CD14-positive monocyte (primary cell): ENCODE measurements at regions not wholly inside any gene's neighbourhood (a gene's known extent, or its start where the extent isn't known, plus 50 kb on each side); places are given as distances from the start of the nearest gene placed in this dataset.

Experiments used
- DNase-seq, 3 donors: peaks; one replicate each; pipeline ENCODE4 v3.0.0-alpha.2; 2011 to 2022
- H2AFZ ChIP-seq: 2 replicates; pipeline ENCODE4 v1.6.0; 2012; ENCODE audit warnings: mild to moderate bottlenecking, low read depth, low read length, inconsistent platforms; ENCODE audit not compliant: insufficient read depth, poor library complexity, severe bottlenecking
- H3K27ac ChIP-seq, 2 donors: 1 replicate in 1 of 2; 2 replicates in 1 of 2; pipeline ENCODE4 v1.5.1; 2012 to 2013; ENCODE audit warnings: low read length in 2 of 2, control low read depth in 1 of 2, inconsistent platforms in 1 of 2, low read depth in 1 of 2, mild to moderate bottlenecking in 1 of 2
- H3K27me3 ChIP-seq, 2 donors: one replicate each; pipeline versions ENCODE4 v1.6.0 to v1.6.1; 2011 to 2013; ENCODE audit warnings: low read length in 2 of 2; ENCODE audit not compliant: control insufficient read depth in 2 of 2, insufficient read depth in 2 of 2
- H3K36me3 ChIP-seq, 2 donors: replicated peaks in 1 of 2; 1 replicate in 1 of 2; 2 replicates in 1 of 2; pipeline versions ENCODE4 v1.5.1 to v1.6.1; 2012 to 2013; ENCODE audit warnings: low read length in 2 of 2, control low read depth in 1 of 2, inconsistent platforms in 1 of 2, mild to moderate bottlenecking in 1 of 2; ENCODE audit not compliant: insufficient read depth in 2 of 2, control insufficient read depth in 1 of 2
- H3K4me1 ChIP-seq, 2 donors: 1 replicate in 1 of 2; 2 replicates in 1 of 2; pipeline versions ENCODE4 v1.5.1 to v1.6.1; 2012 to 2013; ENCODE audit warnings: low read length in 2 of 2, control low read depth in 1 of 2, inconsistent platforms in 1 of 2, mild to moderate bottlenecking in 1 of 2, moderate library complexity in 1 of 2; ENCODE audit not compliant: insufficient read depth in 2 of 2, control insufficient read depth in 1 of 2
- H3K4me2 ChIP-seq: replicated peaks from 2 replicates; pipeline ENCODE3; 2012; ENCODE audit warnings: low read length, moderate library complexity, mild to moderate bottlenecking; ENCODE audit not compliant: poor library complexity, severe bottlenecking; ENCODE audit errors: extremely low read depth
- H3K4me3 ChIP-seq, 3 experiments: fragments of 200-600 bp in 1 of 3; sonication (generic) in 1 of 3; replicated peaks in 1 of 3; 1 replicate in 2 of 3; 2 replicates in 1 of 3; pipeline ENCODE4 v1.5.1; 2011 to 2013; ENCODE audit warnings: low read length in 3 of 3, mild to moderate bottlenecking in 3 of 3, control low read depth in 2 of 3, low read depth in 2 of 3, inconsistent platforms in 1 of 3, moderate library complexity in 1 of 3
- H3K79me2 ChIP-seq: 2 replicates; pipeline ENCODE4 v1.6.0; 2012; ENCODE audit warnings: mild to moderate bottlenecking, control low read depth, inconsistent platforms, low read length, moderate library complexity; ENCODE audit not compliant: insufficient read depth
- H3K9ac ChIP-seq: 2 replicates; pipeline ENCODE4 v1.6.0; 2017; ENCODE audit warnings: low read length, mild to moderate bottlenecking; ENCODE audit not compliant: insufficient read depth, poor library complexity, severe bottlenecking
- H3K9me3 ChIP-seq, 2 donors: replicated peaks in 1 of 2; 1 replicate in 1 of 2; 2 replicates in 1 of 2; pipeline versions ENCODE4 v1.5.1 to v1.6.1; 2012 to 2013; ENCODE audit warnings: low read length in 2 of 2, control low read depth in 1 of 2; ENCODE audit not compliant: control insufficient read depth in 1 of 2, insufficient read depth in 1 of 2
- H4K20me1 ChIP-seq: 2 replicates; pipeline ENCODE4 v1.6.0; 2012; ENCODE audit warnings: mild to moderate bottlenecking, low read length, control low read depth, moderate library complexity; ENCODE audit not compliant: insufficient read depth
- H3K27ac Mint-ChIP-seq, 7 donors: one replicate each; pipeline ENCODE4 v1.8.0; 2020; ENCODE audit warnings: mild to moderate bottlenecking in 7 of 7, mixed read lengths in 7 of 7, moderate library complexity in 6 of 7, inconsistent platforms in 2 of 7
- H3K27me3 Mint-ChIP-seq, 3 donors: one replicate each; pipeline ENCODE4 v1.8.0; 2021 to 2022; ENCODE audit warnings: low read depth in 3 of 3, mild to moderate bottlenecking in 3 of 3, mixed read lengths in 3 of 3, moderate library complexity in 3 of 3, inconsistent platforms in 1 of 3
- H3K36me3 Mint-ChIP-seq, 2 donors: one replicate each; pipeline ENCODE4 v1.8.0; 2020; ENCODE audit warnings: mixed read lengths in 2 of 2, inconsistent platforms in 1 of 2, mild to moderate bottlenecking in 1 of 2
- H3K4me1 Mint-ChIP-seq: one replicate; pipeline ENCODE4 v1.8.0; 2020; ENCODE audit warnings: mild to moderate bottlenecking, mixed read lengths
- H3K4me3 Mint-ChIP-seq, 2 donors: one replicate each; pipeline ENCODE4 v1.8.0; 2020; ENCODE audit warnings: mild to moderate bottlenecking in 2 of 2, mixed read lengths in 2 of 2, moderate library complexity in 1 of 2
- H3K9me3 Mint-ChIP-seq, 7 donors: one replicate each; pipeline ENCODE4 v1.8.0; 2020 to 2022; ENCODE audit warnings: mixed read lengths in 7 of 7, mild to moderate bottlenecking in 6 of 7, moderate library complexity in 6 of 7, inconsistent platforms in 2 of 7
- WGBS: methylation state at CpG from one replicate; pipeline ENCODE4 v1.1.5; 2013; ENCODE audit warnings: missing lambda C conversion rate; ENCODE audit not compliant: insufficient coverage; 5-methylcytosine and 5-hydroxymethylcytosine counted together
- intact Hi-C, 2 donors: fragments of 100-400 bp; cut with micrococcal nuclease; formaldehyde crosslinking; loops; one replicate each; pipeline versions ENCODE4 v1.15.0 to v1.15.1; 2023
- TF ChIP-seq, protein P1 (sequence below): fragments of 200-600 bp; IDR thresholded peaks from one replicate; pipeline ENCODE4 v1.8.0; 2022; ENCODE audit warnings: antibody characterized with exemption, mild to moderate bottlenecking

DNA sequence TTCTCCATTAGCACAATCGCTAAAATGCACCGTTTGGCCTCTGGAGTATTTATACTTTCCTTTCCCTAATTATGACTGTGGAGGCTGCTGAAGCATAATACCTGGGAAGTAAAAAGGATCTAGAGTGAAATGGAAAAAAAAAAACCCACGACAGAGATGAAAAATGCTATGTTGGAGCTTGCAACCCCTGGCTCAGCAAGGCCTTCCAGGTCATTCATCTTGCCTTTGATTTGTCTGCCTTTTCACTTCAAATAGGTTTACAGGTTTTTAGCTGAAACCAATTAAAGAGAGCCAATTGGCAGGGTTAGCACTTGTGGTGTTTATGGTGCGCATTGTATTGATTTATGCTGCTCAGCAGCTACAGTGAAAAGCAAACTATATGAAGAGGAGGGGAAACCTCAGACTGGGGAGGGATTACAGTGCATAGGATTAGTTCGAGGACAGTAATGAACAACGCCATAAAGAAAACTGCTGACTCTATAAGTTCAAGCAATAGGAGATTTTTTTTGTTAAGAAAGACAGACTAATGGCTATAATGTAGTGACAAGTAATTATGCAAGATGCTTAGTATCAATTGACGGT is 347.9 kb downstream of the MEIS1 start:
- no peak overlapping the region for H3K27ac Mint-ChIP-seq
- no peak overlapping the region for H2AFZ ChIP-seq
- intact Hi-C loops = no loop called here
- H3K4me1 Mint-ChIP-seq = no peaks in the 10 kb centered on the region
- DNase-seq = no peak
- H3K9me3 Mint-ChIP-seq = peaks cover 5 to 12% (median 10%) of the 10 kb centered on the region in 7 donors
- no peak overlapping the region for H3K27ac ChIP-seq
- H3K79me2 ChIP-seq = no peaks in the 10 kb centered on the region
- no peaks in the 10 kb centered on the region for H3K4me1 ChIP-seq
- no peaks in the 10 kb centered on the region for H3K36me3 Mint-ChIP-seq
- peaks cover 4 to 8% of the 10 kb centered on the region in 2 donors for H3K9me3 ChIP-seq
- H3K4me2 ChIP-seq = no peak overlapping the region
- no peak overlapping the region for H3K4me3 ChIP-seq
- TF ChIP-seq, protein P1, sequence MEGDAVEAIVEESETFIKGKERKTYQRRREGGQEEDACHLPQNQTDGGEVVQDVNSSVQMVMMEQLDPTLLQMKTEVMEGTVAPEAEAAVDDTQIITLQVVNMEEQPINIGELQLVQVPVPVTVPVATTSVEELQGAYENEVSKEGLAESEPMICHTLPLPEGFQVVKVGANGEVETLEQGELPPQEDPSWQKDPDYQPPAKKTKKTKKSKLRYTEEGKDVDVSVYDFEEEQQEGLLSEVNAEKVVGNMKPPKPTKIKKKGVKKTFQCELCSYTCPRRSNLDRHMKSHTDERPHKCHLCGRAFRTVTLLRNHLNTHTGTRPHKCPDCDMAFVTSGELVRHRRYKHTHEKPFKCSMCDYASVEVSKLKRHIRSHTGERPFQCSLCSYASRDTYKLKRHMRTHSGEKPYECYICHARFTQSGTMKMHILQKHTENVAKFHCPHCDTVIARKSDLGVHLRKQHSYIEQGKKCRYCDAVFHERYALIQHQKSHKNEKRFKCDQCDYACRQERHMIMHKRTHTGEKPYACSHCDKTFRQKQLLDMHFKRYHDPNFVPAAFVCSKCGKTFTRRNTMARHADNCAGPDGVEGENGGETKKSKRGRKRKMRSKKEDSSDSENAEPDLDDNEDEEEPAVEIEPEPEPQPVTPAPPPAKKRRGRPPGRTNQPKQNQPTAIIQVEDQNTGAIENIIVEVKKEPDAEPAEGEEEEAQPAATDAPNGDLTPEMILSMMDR = no peak
- H4K20me1 ChIP-seq = no peaks in the 10 kb centered on the region
- no peaks in the 10 kb centered on the region for H3K36me3 ChIP-seq
- WGBS = 89% methylated on average over 4 of the region's 7 CpGs
- no peak overlapping the region for H3K4me3 Mint-ChIP-seq
- H3K9ac ChIP-seq = no peak overlapping the region
- no peaks in the 10 kb centered on the region for H3K27me3 ChIP-seq
- no peaks in the 10 kb centered on the region for H3K27me3 Mint-ChIP-seq

DNA sequence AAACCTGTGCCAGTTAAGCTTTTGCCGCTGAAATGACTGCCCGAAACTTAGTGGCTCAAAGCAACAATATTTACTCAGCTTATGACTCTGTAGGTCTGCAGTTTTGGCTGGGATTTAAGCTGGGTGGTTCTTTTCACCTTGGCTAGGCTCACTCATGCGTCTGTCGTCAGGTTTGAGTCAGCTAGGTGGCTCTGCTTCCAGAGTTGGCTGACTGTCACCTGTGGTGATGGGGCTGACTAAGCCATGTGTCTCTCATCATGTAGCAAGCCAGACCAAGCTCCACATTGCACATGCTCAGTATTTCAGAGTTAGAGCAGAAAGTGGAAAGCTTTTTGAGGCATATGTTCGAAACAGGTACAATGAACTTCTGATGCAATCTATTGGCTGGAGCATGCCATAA is 354.8 kb downstream of the MEIS1 start:
- TF ChIP-seq, protein P1 = no peak
- Histone ChIP-seq H4K20me1 (no peaks in the 10 kb centered on the region), H3K4me1 (no peaks in the 10 kb centered on the region), H3K9ac (no peak overlapping the region), H3K36me3 (no peaks in the 10 kb centered on the region), H3K79me2 (no peaks in the 10 kb centered on the region), H2AFZ (no peak overlapping the region), H3K27ac (no peak overlapping the region), H3K4me2 (no peak overlapping the region), H3K9me3 (peaks cover 0 to 3% of the 10 kb centered on the region in 2 donors), H3K4me3 (no peak overlapping the region), H3K27me3 (no peaks in the 10 kb centered on the region)
- Mint-ChIP-seq H3K27me3 (peaks cover 0 to 4% (median 0%) of the 10 kb centered on the region in 3 donors), H3K27ac (no peak overlapping the region), H3K9me3 (peaks cover 0 to 3% (median 0%) of the 10 kb centered on the region in 7 donors), H3K36me3 (no peaks in the 10 kb centered on the region), H3K4me3 (no peak overlapping the region), H3K4me1 (no peaks in the 10 kb centered on the region)
- 94% methylated on average over 5 of the region's 5 CpGs for WGBS
- intact Hi-C loops = no loop called here
- DNase-seq = no peak
